Urothelium cell line (cell line): ENCODE measurements at regions not wholly inside any gene's neighbourhood (a gene's known extent, or its start where the extent isn't known, plus 50 kb on each side); places are given as distances from the start of the nearest gene placed in this dataset.
A peak's percentile ranks its signal among the peaks of the same experiment; 100 is the strongest.
"Not testable (repeated sequence)": the region's sequence is repeated elsewhere in the genome, so short reads cannot be mapped to it uniquely, and the experiment has no call there.

ENCODE experiments used
- DNase-seq: peaks from one replicate; pipeline ENCODE4 v3.0.0; 2011; ENCODE audit warnings: low spot score, mixed read lengths
- FAIRE-seq: peaks from 2 replicates; lab custom pipeline; 2011; peaks lifted over from hg19 to GRCh38; lab: Jason Lieb, UNC

GRCh38 chr11:127996825-127997224 lies 590.5 kb downstream of the ETS1 start:
- FAIRE-seq (no peak), DNase-seq (no peak)

- no peak for DNase-seq
- no peak for FAIRE-seq
Observed at GRCh38 chr11:127995921-127996320, 591.4 kb downstream of the ETS1 start.

DNA sequence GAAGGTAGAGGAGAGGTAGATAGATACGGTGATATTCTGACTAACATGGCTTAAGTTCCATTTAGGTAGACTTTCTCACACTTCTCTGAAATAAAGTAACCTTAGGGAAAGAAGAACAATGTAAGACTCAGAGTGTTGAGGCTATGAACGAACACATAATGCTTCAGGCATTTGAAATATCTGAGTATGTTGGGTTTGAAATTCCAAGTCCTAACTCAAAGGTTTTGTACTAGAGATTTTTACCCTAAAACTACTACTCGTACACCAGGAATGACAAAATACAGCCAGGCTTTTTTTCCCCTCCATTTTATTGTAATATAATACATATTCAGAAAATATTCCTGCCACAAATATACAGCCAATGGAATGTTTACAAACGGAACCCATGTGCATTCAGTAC lies 592.6 kb downstream of the ETS1 start:
- FAIRE-seq (no peak), DNase-seq (peak; percentile 13)

- no peak for FAIRE-seq
Observed at GRCh38 chr11:127993788-127994187, 593.6 kb downstream of the ETS1 start.

GRCh38 chr11:127993281-127993680 lies 594.1 kb downstream of the ETS1 start:
- no peak for FAIRE-seq

More at GRCh38 chr11:127993788-127994187, 593.6 kb downstream of the ETS1 start:
- no peak for DNase-seq

DNA sequence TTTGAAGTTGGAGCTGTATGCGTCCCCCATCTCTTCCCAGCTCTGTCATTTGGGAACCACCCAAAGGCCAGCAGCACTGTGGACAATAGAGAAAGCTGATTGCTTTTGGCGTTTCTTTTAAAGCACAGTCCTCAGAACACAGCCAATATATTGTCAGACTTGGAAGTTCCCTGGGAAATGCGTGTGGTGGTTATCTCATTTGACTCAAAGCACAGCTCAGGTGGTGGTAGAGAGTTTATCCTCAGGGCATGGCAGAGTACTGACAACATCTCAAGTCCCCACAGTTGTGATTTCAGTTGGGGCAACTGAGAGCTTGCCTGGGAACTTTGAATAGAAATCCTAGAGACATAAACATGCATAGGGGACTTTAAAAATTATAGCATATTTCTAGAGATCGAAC lies 601.3 kb downstream of the ETS1 start:
- FAIRE-seq (no peak), DNase-seq (no peak)

More at GRCh38 chr11:127993281-127993680, 594.1 kb downstream of the ETS1 start:
- no peak for DNase-seq

GRCh38 chr11:127972816-127973215 lies 614.5 kb downstream of the ETS1 start:
- FAIRE-seq (no peak), DNase-seq (no peak)

- DNase-seq, result no peak
Observed at GRCh38 chr11:127971448-127971847, 615.9 kb downstream of the ETS1 start.

DNA sequence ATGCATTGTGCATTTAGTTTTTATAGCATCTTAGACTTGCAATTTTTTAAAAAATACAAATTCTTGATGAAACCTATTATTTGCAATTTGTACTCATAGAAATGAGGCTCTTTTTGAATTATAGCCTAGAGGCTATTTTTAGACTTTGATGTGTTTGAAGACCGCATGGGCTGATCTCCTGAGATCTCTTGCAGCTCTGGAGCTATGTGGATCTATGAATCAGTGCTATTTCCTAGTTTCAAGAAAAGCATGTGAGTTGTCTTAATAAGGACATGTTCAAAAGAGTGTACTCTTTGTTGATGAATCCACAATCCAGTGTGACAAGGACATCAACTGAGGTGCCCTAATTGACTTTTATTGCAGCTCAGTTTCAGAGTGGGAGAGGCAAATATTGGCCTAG lies 620.5 kb downstream of the ETS1 start:
- DNase-seq (no peak), FAIRE-seq (no peak)

More at GRCh38 chr11:127971448-127971847, 615.9 kb downstream of the ETS1 start:
- FAIRE-seq, result no peak

DNA sequence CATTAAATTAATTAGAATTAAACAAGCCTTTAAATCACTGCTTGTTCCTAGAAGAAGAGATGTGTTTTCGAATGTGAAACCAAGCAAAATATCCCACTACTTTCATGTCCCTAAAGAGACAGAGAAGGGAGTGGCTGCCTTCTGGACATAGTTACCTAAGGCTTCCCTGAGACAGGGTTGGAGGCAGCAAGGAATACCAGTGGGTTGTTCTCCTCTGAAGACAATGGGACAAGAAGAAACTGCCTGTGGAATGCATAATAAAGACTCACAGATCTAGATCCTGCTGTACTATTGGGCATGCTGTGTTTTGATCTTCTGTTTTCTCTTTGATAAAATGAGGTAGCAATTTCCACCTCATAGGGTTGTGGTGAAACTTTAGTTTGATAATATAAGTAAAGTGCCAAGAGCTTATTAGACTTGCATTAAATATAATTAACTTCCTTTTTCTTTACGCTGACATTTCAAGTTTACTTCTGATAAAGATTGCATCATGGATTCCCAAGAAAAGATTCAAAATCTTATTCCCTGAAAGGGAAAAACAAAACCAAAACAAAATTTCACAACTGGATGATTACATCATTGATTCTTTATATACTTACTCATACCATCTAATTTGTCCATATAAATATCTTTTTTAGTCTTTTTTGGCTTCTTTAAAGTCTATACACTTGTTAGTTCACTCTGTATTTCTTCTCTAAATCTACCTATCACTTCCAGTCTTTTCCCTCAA lies 621.3 kb downstream of the ETS1 start:
- DNase-seq (no peak), FAIRE-seq (no peak)

- FAIRE-seq, result no peak
- DNase-seq, result no peak
Observed at GRCh38 chr11:127962416-127962815, 624.9 kb downstream of the ETS1 start.

DNA sequence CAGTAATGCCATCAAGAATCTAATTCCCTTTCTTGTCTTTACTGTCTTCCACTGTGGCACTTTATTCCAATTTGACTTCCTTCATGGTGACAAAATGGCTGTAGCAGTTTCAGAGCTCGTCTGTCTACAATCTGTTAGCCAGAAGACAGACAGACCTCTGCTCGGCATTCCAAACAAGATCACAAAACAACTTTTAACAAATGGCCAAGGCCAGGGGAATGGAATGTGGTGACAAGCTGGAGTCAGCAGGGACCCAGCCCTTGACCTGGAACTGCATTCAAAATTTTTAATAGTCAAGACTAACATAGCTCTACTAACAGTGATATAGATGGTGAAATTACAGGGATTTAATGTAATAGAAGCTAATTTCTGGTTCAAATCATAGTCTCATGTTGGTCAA lies 637.2 kb downstream of the ETS1 start:
- no peak for FAIRE-seq

GRCh38 chr11:127943763-127944162 lies 643.6 kb downstream of the ETS1 start:
- no peak for FAIRE-seq

More for the DNA sequence above, 637.2 kb downstream of the ETS1 start:
- no peak for DNase-seq

DNA sequence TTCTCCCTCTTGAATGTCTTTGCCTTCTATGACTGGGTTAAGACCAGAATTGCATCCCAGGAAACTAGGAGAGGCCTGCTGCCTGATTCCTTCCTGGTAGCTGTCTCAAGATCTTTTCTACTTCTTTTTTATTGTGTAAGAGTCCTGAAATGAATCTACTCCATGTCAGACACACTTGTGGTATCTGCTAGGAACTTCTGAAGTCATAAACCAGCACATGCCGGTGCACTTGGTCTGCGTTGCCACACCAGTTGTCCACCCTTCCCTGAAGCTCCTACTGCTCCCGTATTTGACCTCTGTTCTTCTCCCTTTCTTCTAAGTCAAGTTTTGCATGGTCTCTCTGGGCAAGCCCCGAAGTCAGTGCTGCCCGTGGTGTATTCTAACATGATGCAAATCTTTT lies 644.2 kb downstream of the ETS1 start:
- DNase-seq (no peak), FAIRE-seq (no peak)

More at GRCh38 chr11:127943763-127944162, 643.6 kb downstream of the ETS1 start:
- DNase-seq, result no peak

DNA sequence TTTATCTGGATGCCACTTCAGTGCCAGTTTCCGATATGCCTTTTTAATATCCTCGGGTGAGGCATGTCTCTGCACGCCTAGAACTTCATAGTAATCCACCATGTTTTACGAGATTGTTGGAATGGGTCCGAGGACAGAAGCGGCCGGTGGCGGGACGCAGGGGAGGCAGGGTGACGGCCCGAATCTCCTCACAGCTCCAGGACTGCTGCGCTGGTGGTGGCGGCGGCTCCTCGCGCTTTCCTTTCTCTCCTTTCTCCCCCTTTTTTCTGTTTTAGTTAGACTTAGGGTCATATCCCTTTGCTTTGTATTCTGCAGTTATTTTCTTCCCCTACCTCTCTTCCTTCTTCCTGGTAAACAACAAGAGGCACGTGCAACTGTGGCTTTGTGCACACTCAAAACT lies 645.8 kb downstream of the ETS1 start:
- FAIRE-seq, DNase-seq: not testable (repeated sequence)

DNA sequence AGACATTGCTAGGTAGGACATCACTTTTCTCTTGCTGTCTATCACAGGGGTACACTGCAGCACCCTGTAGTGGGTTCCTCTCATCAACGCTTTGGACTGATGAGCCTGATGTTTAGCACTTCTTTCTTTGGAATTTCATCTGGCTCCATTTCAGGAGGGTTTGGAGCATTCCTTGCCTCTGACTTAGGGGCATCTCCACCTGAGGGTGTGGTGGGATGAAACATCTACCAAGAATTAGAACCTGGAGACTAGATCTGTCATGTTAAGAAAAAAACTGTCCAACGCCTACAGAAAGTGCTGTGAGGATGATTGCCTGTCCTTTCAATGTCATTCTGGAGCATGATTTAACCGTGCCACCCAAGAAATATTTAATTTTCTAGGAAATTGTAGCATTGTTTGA lies 648.4 kb downstream of the ETS1 start:
- FAIRE-seq (no peak), DNase-seq (peak; percentile 29)

DNA sequence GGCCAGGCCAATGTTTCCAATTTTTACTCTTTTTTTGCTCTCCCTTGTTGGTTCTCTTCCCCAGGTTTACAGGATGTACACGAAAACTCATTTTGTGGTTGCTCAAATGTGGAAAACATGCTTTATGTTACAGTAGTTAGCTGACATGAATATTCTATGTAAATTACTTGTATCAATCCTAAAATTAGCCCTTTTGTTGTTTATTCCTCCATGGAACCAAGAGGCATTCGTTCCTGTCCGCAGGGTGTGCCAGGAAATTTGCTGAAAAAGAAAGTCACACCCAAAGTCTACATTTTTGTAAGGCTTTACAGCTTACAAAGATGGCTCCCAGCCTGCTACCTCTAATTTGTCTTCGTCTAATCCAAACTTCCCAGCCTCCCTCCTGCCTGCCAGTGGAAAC lies 652.3 kb downstream of the ETS1 start:
- no peak for DNase-seq
- no peak for FAIRE-seq

- FAIRE-seq, DNase-seq: not testable (repeated sequence)
Observed at GRCh38 chr11:127933961-127934360, 653.4 kb downstream of the ETS1 start.

GRCh38 chr11:127931803-127932202 lies 655.6 kb downstream of the ETS1 start:
- DNase-seq, result no peak
- no peak for FAIRE-seq

DNA sequence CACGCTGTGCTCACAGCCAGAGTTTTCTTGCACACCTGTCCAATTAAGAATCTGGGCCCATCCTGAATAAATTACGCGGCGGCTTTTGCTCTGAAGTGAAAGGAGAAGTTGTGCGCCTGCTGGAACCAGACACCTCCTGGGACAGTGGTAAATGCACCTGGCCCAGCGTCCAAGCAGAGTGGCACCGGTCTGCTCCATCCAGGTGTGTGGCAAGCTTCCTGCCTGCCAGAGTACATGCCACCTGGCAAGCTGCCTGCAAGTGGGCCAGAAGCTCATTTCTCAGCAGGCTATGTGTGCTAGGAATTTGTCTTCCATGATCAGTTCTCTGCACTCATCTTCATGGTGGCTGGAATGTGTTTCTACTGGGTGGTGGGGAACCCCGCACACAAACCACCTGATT lies 660.6 kb downstream of the ETS1 start:
- FAIRE-seq (no peak), DNase-seq (no peak)

DNA sequence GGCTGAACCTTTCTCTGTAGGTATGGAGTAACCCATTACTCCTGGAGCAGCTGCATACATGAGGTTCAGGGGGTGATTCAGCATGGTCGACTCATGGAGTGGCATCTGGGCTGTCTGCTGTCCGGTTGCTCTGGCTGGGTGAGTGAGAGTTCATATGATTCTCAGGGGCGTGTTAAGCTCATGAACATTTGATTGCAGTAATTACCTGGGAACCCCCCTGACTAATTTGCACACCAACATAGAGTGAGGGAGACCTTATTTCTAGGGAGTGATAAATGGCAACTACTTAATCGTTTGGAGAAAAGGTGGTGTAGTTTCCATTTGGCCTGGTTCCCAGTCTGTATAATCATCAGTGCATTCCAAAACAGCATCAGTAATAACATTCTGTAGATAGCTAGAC lies 661.9 kb downstream of the ETS1 start:
- FAIRE-seq (no peak), DNase-seq (no peak)

DNA sequence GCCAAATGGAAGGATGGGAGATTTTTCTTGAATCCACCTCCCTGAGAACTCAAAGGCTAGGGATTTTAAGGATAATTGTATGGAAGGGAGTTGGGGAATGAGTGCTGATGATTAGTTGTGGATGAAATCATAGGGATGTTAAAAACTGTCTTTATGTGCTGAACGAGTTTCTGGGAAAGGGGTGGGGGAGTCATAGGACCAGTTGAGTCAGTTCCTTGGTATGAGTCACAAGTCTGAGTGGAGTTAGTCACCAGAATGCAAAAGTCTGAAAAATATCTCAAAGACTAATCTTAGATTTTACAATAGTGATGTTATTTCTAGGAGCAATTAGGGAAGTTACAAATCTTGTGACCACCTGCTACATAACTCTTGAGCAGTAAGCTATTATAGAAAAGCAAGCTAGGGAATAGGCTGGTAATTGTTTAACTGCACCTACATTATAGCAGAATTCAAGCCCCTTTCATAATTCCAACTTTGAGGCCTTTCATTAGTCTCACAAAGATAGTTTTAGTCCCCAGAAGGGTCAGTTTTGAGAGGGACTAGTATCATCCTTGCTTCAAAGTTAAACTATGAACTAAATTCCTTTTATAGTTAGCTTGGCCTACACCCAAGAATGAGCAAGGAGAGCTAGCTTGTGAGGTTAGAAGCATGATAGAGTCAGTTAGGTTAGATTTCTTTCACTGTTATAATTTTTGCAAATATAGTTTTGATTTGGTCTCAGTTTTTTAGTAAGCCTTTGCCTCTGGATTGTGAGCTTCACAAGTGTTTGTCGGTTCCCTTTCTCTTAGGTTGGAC lies 668.0 kb downstream of the ETS1 start:
- no peak for FAIRE-seq
- DNase-seq, result peak; percentile 50
